HCT116 (cell line): ENCODE measurements at regions not wholly inside any gene's neighbourhood (a gene's known extent, or its start where the extent isn't known, plus 50 kb on each side); places are given as distances from the start of the nearest gene placed in this dataset.

ENCODE experiments used
- ATAC-seq: fragments of 200-7000 bp; cut with Tn5 transposase; 2 replicates; pipeline ENCODE4 v1.9.1; 2020; ENCODE audit warnings: mild to moderate bottlenecking, moderate library complexity
- BruUV-seq: library from RNA; stranded (reverse); fragments of 400-500 nt; replicated peaks from 2 replicates; lab custom pipeline; 2021; lab: Mats Ljungman, UMichigan
- CTCF ChIA-PET: fragments of 300-600 bp; sonication (Branson Sonifier 250); formaldehyde crosslinking; loops from one replicate; lab custom pipeline; 2021; ENCODE audit warnings: antibody characterized with exemption; lab: Charles Lee
- POLR2A ChIA-PET: fragments of 300-600, 350-600 bp; sonication (Branson Sonifier 250); formaldehyde crosslinking; loops from one replicate; lab custom pipeline; 2021; ENCODE audit warnings: antibody characterized with exemption; lab: Charles Lee
- RAD21 ChIA-PET, 2 experiments: fragments of 300-600 bp; sonication (Branson Sonifier 250); formaldehyde crosslinking; loops; one replicate each; lab custom pipeline; 2023; ENCODE audit warnings: low total read pairs in 2 of 2; ENCODE audit not compliant: uncharacterized antibody in 2 of 2, unreplicated experiment in 2 of 2, low non-redundant PET in 1 of 2; lab: Charles Lee
- DNase-seq: peaks from one replicate; pipeline ENCODE4 v3.0.0-alpha.2; 2010; ENCODE audit warnings: low read depth, low spot score
- H2AFZ ChIP-seq: fragments of 200-600 bp; shearing (Covaris generic), sonication (generic); 2 replicates; pipeline ENCODE4 v1.6.1; 2017; ENCODE audit warnings: low read depth, mixed run types, mixed read lengths, antibody characterized with exemption, low read length; ENCODE audit not compliant: poor library complexity, severe bottlenecking
- H3K27ac ChIP-seq: 2 replicates; pipeline ENCODE4 v1.5.1; 2012; ENCODE audit warnings: low read depth, low read length
- H3K27me3 ChIP-seq: fragments of 200-600 bp; sonication (generic); 2 replicates; pipeline ENCODE4 v1.6.1; 2016; ENCODE audit warnings: mixed run types, low read length, mixed read lengths; ENCODE audit not compliant: insufficient read depth
- H3K36me3 ChIP-seq, 2 experiments: fragments of 200-500 bp in 1 of 2; fragments of 200-600 bp in 1 of 2; sonication (Bioruptor generic) in 1 of 2; sonication (generic) in 1 of 2; 2 replicates each; pipeline versions ENCODE4 v1.5.1 to v1.6.1; 2014 to 2016; ENCODE audit warnings: low read length in 2 of 2, inconsistent platforms in 1 of 2, mixed read lengths in 1 of 2, mixed run types in 1 of 2; ENCODE audit not compliant: insufficient read depth in 2 of 2, control insufficient read depth in 1 of 2
- H3K4me1 ChIP-seq, 2 experiments: fragments of 200-600 bp in 1 of 2; sonication (generic) in 1 of 2; 2 replicates each; pipeline versions ENCODE4 v1.5.1 to v1.6.1; 2012 to 2017; ENCODE audit warnings: low read length in 2 of 2, inconsistent platforms in 1 of 2, mild to moderate bottlenecking in 1 of 2, mixed read lengths in 1 of 2, mixed run types in 1 of 2, moderate library complexity in 1 of 2; ENCODE audit not compliant: insufficient read depth in 2 of 2, control insufficient read depth in 1 of 2
- H3K4me2 ChIP-seq: fragments of 200-600 bp; sonication (generic); 2 replicates; pipeline ENCODE4 v1.6.1; 2017; ENCODE audit warnings: mixed run types, low read length, mixed read lengths
- H3K4me3 ChIP-seq, 2 experiments: fragments of 200-600 bp in 1 of 2; sonication (generic) in 1 of 2; replicated peaks in 1 of 2; 2 replicates each; pipeline ENCODE4 v1.5.1; 2011 to 2016; ENCODE audit warnings: low read length in 2 of 2, control low read depth in 1 of 2, low read depth in 1 of 2, mild to moderate bottlenecking in 1 of 2, mixed read lengths in 1 of 2, mixed run types in 1 of 2
- H3K79me2 ChIP-seq: fragments of 200-600 bp; sonication (generic); 2 replicates; pipeline ENCODE4 v1.6.1; 2017; ENCODE audit warnings: mild to moderate bottlenecking, mixed run types, low read length, moderate library complexity, mixed read lengths; ENCODE audit not compliant: insufficient read depth
- H3K9ac ChIP-seq: fragments of 200-600 bp; sonication (generic); 2 replicates; pipeline ENCODE4 v1.6.1; 2016; ENCODE audit warnings: low read length, mixed read lengths
- H3K9me2 ChIP-seq: fragments of 200-600 bp; sonication (generic), shearing (Covaris generic); 2 replicates; pipeline ENCODE4 v1.6.1; 2017; ENCODE audit warnings: mixed run types, mild to moderate bottlenecking, moderate library complexity; ENCODE audit not compliant: insufficient read depth
- H3K9me3 ChIP-seq, 2 experiments: fragments of 200-500 bp in 1 of 2; fragments of 200-600 bp in 1 of 2; sonication (Bioruptor generic) in 1 of 2; sonication (generic) in 1 of 2; 2 replicates each; pipeline ENCODE4 v1.6.1; 2014 to 2017; ENCODE audit warnings: low read length in 2 of 2, mixed read lengths in 2 of 2, inconsistent platforms in 1 of 2, low read depth in 1 of 2, mild to moderate bottlenecking in 1 of 2, mixed run types in 1 of 2, moderate library complexity in 1 of 2; ENCODE audit not compliant: control insufficient read depth in 1 of 2, insufficient read depth in 1 of 2
- H4K20me1 ChIP-seq: fragments of 200-600 bp; sonication (generic), shearing (Covaris generic); 2 replicates; pipeline ENCODE4 v1.6.1; 2017; ENCODE audit warnings: mixed run types, mild to moderate bottlenecking, moderate library complexity; ENCODE audit not compliant: insufficient read depth
- CBX3 ChIP-seq: IDR thresholded peaks from 2 replicates; pipeline ENCODE4 v1.6.1; 2012; ENCODE audit warnings: low read depth
- CEBPB ChIP-seq: IDR thresholded peaks from 2 replicates; pipeline ENCODE4 v1.6.1; 2012; ENCODE audit warnings: low read depth
- EGR1 ChIP-seq: IDR thresholded peaks from 2 replicates; pipeline ENCODE4 v1.6.1; 2012; ENCODE audit warnings: low read depth
- ELF1 ChIP-seq: IDR thresholded peaks from 2 replicates; pipeline ENCODE4 v1.6.1; 2012; ENCODE audit warnings: low read depth, borderline replicate concordance
- EZH2 ChIP-seq: fragments of 200-600 bp; sonication (generic); IDR thresholded peaks from 2 replicates; pipeline ENCODE4 v1.6.1; 2017; ENCODE audit warnings: antibody characterized with exemption, mixed run types
- JUND ChIP-seq: IDR thresholded peaks from 2 replicates; pipeline ENCODE4 v1.6.1; 2012
- MAX ChIP-seq: IDR thresholded peaks from 2 replicates; pipeline ENCODE4 v1.6.1; 2012
- POLR2A ChIP-seq: IDR thresholded peaks from 2 replicates; pipeline ENCODE4 v1.7.0; 2011; ENCODE audit warnings: borderline replicate concordance; ENCODE audit not compliant: insufficient read depth, insufficient read length; ENCODE audit errors: extremely low read depth
- POLR2AphosphoS5 ChIP-seq: IDR thresholded peaks from 2 replicates; pipeline ENCODE4 v1.6.1; 2011; ENCODE audit warnings: mild to moderate bottlenecking, low read depth, low read length, moderate library complexity
- RAD21 ChIP-seq: IDR thresholded peaks from 2 replicates; pipeline ENCODE4 v1.6.1; 2012; ENCODE audit warnings: low read depth, mild to moderate bottlenecking
- SIN3A ChIP-seq: IDR thresholded peaks from 2 replicates; pipeline ENCODE4 v1.6.1; 2012; ENCODE audit warnings: low read depth
- SP1 ChIP-seq: IDR thresholded peaks from 2 replicates; pipeline ENCODE4 v1.6.1; 2012; ENCODE audit warnings: low read depth
- YY1 ChIP-seq: IDR thresholded peaks from 2 replicates; pipeline ENCODE4 v1.6.1; 2011; ENCODE audit warnings: low read length, low read depth, moderate library complexity, mild to moderate bottlenecking; ENCODE audit not compliant: insufficient replicate concordance; ENCODE audit errors: extremely low read depth
- ZBTB33 ChIP-seq: IDR thresholded peaks from 2 replicates; pipeline ENCODE4 v1.6.1; 2011; ENCODE audit warnings: mild to moderate bottlenecking, low read length, moderate library complexity; ENCODE audit not compliant: insufficient replicate concordance; ENCODE audit errors: extremely low read depth
- ZNF274 ChIP-seq: fragments of 200-500 bp; sonication (Bioruptor generic); IDR thresholded peaks from 2 replicates; pipeline ENCODE4 v1.6.1; 2014; ENCODE audit warnings: mild to moderate bottlenecking, low read depth, low read length, inconsistent platforms
- intact Hi-C: fragments of 100-400 bp; cut with micrococcal nuclease; formaldehyde crosslinking; loops from 2 replicates; pipeline ENCODE4 v1.10.0; 2022

- TF ChIP-seq EGR1 (no peak), ELF1 (no peak), SIN3A (no peak), ZBTB33 (no peak), CBX3 (no peak)
- H3K4me2 ChIP-seq = no peak overlapping the region
- H3K79me2 ChIP-seq = no peaks in the 10 kb centered on the region
- H3K9me3 ChIP-seq = no peaks in the 10 kb centered on the region
- H3K4me3 ChIP-seq = no peak overlapping the region
- no peak overlapping the region for H3K9ac ChIP-seq
- H3K27ac ChIP-seq = no peak overlapping the region
- ChIA-PET CTCF (no interaction called here), RAD21 (no interaction called here), POLR2A (no interaction called here)
- H4K20me1 ChIP-seq = no peaks in the 10 kb centered on the region
- H2AFZ ChIP-seq = no peak overlapping the region
- H3K36me3 ChIP-seq = no peaks in the 10 kb centered on the region
- no peaks in the 10 kb centered on the region for H3K27me3 ChIP-seq
- no peak for ATAC-seq
- DNase-seq = no peak
- no peaks in the 10 kb centered on the region for H3K4me1 ChIP-seq
- H3K9me2 ChIP-seq = no peaks in the 10 kb centered on the region
- intact Hi-C loops = no loop called here
- BruUV-seq = no TSS peak
Observed at GRCh38 chr7:35353481-35353880, 99.6 kb upstream of the TBX20 start.

- Histone ChIP-seq H4K20me1 (no peaks in the 10 kb centered on the region), H3K9me2 (no peaks in the 10 kb centered on the region), H3K27ac (no peak overlapping the region), H3K4me2 (no peak overlapping the region), H3K27me3 (no peaks in the 10 kb centered on the region), H3K36me3 (no peaks in the 10 kb centered on the region), H3K9ac (no peak overlapping the region), H2AFZ (no peak overlapping the region), H3K4me3 (no peak overlapping the region), H3K9me3 (no peaks in the 10 kb centered on the region), H3K4me1 (no peaks in the 10 kb centered on the region), H3K79me2 (no peaks in the 10 kb centered on the region)
- no TSS peak for BruUV-seq
- ATAC-seq = no peak
- ChIA-PET POLR2A (no interaction called here), RAD21 (no interaction called here), CTCF (no interaction called here)
- intact Hi-C loops = no loop called here
- DNase-seq = no peak
- TF ChIP-seq POLR2AphosphoS5 = no peak
- TF ChIP-seq CEBPB = no peak
- no peak for TF ChIP-seq RAD21
- TF ChIP-seq EZH2 = no peak
- TF ChIP-seq SP1 = no peak
- no peak for TF ChIP-seq JUND
- no peak for TF ChIP-seq POLR2A
- TF ChIP-seq SIN3A = no peak
- TF ChIP-seq ZNF274 = no peak
- TF ChIP-seq YY1 = no peak
- TF ChIP-seq MAX = no peak
Observed at GRCh38 chr7:35351466-35351865, 97.6 kb upstream of the TBX20 start.
